ENCODE measurements at regions not wholly inside any gene's neighbourhood (a gene's known extent, or its start where the extent isn't known, plus 50 kb on each side); places are given as distances from the start of the nearest gene placed in this dataset.

DNA sequence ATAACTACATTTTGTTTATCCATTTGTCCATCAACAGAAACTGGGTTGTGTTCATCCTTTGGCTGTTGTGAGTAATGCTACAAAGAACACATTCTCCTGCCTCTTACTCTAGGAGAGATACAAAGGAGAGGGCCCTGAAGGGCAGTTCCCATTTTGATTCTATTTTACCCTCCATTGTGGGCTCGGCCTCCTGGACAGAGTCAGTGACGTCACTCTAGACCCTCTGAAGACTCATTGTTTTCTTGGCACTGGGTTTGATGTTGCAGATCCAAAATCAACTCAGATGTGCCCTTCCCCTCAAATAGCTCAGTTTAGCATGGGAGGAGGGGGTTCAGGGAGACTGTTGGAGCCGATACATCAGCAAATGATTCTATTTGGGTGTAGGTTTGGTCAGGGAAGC lies 280.9 kb downstream of the UTP18 start:
- TF ChIP-seq, protein P1, sequence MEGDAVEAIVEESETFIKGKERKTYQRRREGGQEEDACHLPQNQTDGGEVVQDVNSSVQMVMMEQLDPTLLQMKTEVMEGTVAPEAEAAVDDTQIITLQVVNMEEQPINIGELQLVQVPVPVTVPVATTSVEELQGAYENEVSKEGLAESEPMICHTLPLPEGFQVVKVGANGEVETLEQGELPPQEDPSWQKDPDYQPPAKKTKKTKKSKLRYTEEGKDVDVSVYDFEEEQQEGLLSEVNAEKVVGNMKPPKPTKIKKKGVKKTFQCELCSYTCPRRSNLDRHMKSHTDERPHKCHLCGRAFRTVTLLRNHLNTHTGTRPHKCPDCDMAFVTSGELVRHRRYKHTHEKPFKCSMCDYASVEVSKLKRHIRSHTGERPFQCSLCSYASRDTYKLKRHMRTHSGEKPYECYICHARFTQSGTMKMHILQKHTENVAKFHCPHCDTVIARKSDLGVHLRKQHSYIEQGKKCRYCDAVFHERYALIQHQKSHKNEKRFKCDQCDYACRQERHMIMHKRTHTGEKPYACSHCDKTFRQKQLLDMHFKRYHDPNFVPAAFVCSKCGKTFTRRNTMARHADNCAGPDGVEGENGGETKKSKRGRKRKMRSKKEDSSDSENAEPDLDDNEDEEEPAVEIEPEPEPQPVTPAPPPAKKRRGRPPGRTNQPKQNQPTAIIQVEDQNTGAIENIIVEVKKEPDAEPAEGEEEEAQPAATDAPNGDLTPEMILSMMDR (optimal IDR thresholded peaks at IDR 0.05 in 1 of 3, IDR thresholded peaks at IDR 0.05 in 1 of 3, conservative IDR thresholded peaks at IDR 0.05 in 1 of 3; ENCODE audit: extremely low read depth in 1 of 3, insufficient read depth in 2 of 3, low read length in 3 of 3): no peak
- TF ChIP-seq EZH2 (IDR thresholded peaks at IDR 0.05; ENCODE audit: low read length): no peak
